ENCODE measurements at regions not wholly inside any gene's neighbourhood (a gene's known extent, or its start where the extent isn't known, plus 50 kb on each side); places are given as distances from the start of the nearest gene placed in this dataset.

GRCh38 chr1:199292896-199293295 lies 654.1 kb downstream of the PTPRC start:
- DNase-seq, result no peak

DNA sequence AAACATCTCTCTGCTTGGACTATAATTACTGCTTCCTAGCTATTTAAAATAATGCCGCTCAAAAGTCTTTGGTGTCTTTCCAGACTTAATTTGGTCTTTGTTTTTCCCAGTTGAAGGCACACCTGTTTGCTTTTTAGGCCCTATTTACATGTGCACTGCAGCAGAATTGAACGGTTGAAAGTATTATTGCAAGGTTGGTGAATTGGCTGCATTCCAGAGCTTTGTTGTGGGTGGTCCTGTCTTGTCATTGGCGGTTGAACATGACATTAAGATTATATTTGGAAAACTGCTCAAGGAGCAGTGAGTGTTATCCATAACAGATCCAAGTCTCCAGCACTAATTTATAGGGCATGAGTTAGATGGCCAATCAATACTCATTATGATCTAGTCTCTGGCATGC lies 656.3 kb downstream of the PTPRC start:
- DNase-seq, result no peak

DNA sequence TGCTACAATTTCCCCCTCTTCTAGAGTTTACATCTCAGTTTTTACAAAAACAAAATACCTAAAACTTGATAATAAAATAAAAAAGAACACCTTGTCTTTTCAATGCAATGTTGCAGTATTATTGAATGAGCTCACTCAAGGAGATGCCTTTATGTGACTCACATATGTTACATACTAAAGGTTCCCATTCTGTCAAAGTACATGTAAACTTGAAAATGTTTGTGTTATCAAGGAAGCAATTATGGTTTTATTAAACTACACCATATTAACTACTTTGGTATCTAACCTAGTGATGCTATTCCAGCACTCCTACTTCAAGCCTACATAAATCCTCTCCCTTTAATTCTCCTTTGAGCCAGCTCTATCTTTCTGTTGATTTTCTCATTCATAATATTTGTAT lies 658.3 kb downstream of the PTPRC start:
- DNase-seq, result no peak

DNA sequence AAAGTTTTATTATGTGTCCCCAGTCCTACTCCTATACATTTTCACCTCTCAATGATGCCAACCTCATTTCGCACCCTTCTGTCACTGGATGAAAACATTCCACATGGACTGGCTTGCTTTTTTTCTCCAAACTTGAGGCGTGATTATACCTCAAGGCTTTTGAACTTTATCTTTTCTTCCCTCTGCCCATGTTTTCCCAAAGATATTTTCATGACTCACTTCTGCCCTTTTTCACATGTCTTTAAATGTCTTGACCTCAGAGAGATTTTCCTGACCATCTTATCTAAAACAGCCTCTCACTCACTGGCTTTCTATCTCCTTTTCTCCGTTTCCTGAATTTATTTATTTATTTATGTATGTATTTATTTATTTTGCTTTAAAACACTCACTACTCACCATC lies 659.0 kb downstream of the PTPRC start:
- no peak for DNase-seq

GRCh38 chr1:199298825-199299224 lies 660.0 kb downstream of the PTPRC start:
- DNase-seq, result no peak

DNA sequence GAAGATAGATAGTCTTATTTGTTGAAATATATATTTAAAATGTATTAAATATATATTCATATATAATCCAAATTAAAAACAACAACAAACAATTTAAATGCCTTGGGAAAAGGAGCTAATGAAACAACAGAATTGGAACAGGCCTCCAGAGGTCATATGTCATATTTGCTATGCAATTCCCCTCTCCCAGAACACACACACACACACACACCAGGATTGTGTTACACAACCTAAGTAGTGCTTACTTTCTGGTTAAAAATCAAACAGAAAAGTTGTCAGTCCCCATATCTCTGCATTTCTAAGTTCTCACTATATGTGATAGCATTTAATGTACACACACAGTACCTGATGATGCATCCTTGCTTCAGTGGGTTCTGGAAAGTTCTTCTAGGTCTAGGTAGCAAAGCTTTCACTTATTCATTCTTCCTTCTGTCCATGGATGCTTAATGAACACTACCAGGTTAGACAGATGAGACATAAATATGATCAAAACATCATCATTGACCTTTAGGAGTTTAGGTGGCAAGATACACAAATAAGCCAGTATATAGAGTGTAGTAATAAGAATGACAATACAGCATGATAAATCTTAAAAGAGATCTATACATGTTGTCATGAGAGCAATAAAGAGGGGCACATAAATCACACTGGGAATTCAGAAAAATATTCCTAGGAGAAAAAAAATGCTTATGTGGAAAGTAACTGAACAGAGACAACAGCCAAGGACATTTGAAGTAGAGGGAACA lies 662.8 kb downstream of the PTPRC start:
- DNase-seq, result no peak

GRCh38 chr1:199302554-199302953 lies 663.7 kb downstream of the PTPRC start:
- DNase-seq, result no peak

- no peak for DNase-seq
Observed at GRCh38 chr1:199303035-199303434, 664.2 kb downstream of the PTPRC start.

DNA sequence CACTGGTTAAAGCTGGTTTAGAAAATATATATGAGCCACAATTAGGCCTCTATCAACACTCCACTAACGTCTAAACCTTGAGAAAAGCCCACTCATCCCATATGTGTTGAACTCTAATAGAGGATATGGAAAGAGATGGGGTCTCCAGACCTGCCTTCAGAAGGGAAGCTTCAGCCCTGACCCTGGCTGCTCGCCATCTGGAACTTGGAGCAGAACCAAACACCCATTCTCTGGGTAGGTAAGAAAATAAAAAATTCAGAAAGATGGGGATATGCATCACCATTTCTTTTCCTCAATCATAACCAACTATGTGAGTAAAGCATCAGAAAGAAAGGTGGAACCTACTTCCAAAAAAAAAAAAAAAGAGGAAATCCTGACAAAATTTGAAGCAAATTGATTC lies 666.2 kb downstream of the PTPRC start:
- DNase-seq, result no peak

GRCh38 chr1:199307496-199308264 lies 668.8 kb downstream of the PTPRC start:
- DNase-seq, result no peak

DNA sequence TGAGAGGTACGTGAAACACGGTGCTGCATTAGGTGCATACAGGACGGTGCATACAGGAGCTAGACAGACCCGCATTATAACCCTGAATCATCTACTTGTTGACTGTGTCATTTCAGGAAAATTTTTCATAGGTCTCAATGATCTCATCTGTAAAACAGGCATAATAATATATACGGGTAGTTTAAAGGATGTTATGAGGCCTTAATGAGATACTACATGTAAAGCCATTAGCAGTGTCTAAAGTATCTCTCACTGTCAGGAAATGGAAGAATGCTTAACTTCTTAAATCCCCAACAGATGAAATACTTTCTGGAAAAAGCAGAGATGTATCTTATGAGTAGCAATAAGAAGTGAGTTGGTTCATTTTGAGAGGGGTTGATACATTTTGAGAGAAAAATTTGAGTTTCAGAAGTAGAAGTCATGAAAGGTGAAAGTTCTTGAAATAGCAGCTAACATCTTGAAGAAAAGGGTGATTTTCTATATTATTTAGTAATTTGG lies 669.6 kb downstream of the PTPRC start:
- no peak for DNase-seq

- DNase-seq, result no peak
Observed at GRCh38 chr1:199310708-199311107, 671.9 kb downstream of the PTPRC start.

- no peak for DNase-seq
Observed at GRCh38 chr1:199311478-199312262, 672.8 kb downstream of the PTPRC start.

DNA sequence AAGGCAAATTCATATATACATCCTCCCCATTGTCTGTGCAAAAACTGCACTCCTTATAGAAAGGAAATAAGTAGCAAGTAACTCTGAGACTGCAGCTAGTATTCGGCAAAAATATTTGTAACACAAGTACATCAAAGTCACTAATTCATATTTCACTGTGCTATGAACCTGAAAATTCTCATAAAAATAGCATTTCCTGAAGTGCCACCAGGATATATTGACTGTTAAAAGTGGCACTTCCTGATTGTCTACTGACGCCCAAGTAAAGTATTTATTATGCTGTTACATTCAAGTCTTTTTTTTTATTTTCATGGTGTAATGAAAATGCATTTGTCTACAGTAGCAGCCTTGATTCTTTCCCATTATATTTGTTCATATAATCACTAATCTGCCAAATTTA lies 673.8 kb downstream of the PTPRC start:
- DNase-seq, result no peak

GRCh38 chr1:199313444-199313843 lies 674.6 kb downstream of the PTPRC start:
- DNase-seq, result no peak

GRCh38 chr1:199319341-199319740 lies 680.5 kb downstream of the PTPRC start:
- no peak for DNase-seq

GRCh38 chr1:199322278-199322677 lies 683.4 kb downstream of the PTPRC start:
- no peak for DNase-seq

GRCh38 chr1:199333180-199333579 lies 694.3 kb upstream of the NR5A2 start:
- DNase-seq, result no peak

DNA sequence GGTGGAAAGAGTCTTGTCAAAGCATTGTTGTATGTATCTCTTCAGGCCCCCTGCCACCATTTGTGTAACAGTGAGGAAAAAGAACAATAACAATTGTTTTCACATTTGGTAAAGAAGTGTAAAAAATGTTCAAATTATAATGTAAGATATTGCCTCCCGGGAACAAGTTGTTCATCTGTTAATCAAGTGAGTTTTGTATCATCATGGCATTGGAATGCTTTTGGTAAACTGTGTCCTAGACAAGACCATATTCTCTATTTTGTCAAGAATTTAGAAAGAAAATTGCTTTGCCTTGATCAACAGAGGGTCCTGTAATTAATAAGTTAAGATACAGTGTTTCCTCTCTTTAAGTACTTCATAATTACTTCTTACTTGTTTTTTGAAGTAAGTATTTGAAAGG lies 692.0 kb upstream of the NR5A2 start:
- no peak for DNase-seq

DNA sequence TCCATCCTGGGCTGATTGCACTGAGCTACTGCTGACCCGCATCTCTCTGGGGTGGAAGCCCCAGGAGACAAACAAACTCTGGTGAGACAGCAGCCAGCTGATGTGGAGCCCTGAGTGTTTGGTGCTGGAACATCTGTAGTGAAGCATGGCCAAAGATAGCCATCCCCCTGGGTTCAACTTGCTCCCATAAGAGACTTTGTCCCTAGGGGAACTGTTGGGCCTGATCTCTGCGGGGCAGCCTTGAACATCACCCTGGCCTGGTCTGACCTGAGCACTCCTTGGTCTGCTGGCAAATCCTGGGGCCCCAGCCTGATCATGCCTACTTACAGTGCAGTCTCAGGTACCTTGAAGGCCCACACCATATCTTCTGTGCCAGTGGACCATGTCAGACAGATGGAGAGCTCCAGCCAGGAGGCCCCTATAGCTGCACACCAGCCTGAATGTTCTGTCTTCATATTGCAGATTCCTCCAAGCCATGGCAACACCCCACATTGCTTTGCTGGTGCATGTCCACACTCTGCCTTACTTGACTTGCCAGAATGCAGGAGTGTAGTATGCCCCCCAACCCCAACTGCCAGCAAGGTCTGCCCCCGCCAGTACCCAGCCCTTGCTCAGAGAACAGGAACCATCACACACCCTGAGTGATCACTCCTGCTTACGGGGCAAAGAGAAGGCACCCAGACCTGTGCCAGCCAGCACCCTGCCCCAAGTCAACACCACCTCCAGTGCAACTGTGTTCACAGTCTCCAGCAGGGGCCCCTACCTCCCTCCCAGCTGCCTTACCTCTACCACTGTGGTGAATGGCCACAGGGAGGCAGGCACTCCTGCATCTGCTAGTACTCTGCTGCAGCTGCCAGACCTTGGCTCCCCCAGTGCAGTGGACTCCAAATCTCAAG lies 690.5 kb upstream of the NR5A2 start:
- DNase-seq, result no peak

DNA sequence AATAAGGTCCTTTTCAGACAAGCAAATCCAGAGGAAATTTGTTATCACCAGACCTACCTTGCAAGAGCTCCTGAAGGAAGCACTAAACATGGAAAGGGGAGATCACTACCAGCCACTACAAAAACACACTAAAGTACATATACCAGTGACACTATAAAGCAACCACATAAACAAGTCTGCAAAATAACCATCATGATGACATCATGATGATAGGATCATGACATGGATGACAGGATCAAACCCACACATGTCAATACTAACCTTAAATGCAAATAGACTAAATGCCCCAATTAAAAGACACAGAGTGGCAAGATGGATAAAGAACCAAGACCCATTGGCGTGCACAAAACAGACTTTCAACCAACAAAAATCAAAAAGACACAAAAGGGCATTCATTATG lies 688.8 kb upstream of the NR5A2 start:
- DNase-seq, result no peak

DNA sequence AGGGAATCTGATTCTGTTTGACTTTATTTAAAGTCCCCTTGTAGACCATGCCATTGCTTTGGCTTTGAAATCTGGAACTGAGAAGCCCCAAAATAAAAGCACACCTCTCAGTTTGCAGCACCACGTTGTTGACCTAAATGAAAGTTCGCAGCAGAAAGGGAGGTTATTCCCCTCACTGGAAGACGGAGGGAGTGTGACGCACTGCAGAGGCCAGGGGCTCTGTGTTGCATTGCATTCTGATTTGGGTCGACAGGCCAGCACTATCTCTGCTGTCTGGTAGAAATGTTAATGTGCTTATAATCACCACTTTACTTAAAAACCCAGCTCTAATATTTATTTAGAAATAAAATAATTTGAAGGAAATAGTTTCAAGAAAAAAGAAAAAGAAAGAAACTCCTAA lies 675.2 kb upstream of the NR5A2 start:
- no peak for DNase-seq

- no peak for DNase-seq
Observed at GRCh38 chr1:199353906-199354305, 673.6 kb upstream of the NR5A2 start.
